ENCODE measurements at regions not wholly inside any gene's neighbourhood (a gene's known extent, or its start where the extent isn't known, plus 50 kb on each side); places are given as distances from the start of the nearest gene placed in this dataset.

DNA sequence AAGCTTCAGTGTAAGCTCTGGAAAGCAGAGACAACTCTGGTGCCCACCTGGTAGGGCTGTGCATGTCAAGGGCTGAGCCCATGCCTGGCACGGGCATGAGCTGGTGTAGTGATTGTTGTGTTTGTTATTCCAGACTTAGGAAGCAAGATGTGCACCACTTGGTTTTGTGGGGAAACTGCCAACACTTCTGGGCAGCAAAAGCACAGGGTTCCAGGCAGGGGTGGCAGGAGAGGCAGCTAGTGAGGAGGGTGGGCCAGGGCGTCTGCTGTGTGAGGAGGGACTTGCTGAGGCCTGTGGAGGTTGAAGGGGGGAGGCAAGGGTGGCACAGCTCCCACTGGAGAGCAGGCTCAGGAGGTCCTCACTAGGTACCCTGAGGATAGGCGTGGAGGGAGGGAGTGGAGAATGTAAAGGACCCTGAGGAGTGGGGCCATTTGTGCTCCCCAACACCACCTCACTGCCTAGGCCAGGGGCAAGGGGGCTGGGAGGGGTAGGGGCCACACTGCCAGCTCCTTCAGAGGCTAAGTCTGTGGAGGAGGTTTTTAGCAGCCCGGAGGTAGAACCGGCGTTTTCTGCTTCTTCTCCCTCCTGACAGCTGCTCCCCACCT, 104.0 kb upstream of the POU3F3 start:
- Mint-ChIP-seq H3K4me3 (no peak overlapping the region), H3K36me3 (ENCODE audit: low read depth) (no peaks in the 10 kb centered on the region)

DNA sequence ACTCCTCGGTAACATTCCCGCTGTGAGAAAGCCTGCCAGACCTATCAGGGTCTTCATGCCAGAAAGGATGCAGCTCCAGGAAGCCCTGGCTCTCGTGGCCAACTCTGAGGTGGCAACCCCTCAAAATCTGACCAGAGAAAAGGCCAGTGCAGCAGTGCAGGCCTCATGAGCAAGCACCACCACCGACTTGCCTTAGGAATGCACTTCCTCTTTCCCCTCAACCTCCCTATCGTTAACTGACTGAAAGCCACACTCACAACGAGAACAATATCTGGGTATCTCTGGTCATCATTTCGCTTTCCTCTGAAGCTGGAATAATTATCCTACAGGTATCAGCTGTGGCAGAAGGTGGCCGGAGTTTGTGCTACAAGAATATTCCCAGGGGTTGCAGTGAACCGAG, 101.4 kb upstream of the POU3F3 start:
- Mint-ChIP-seq H3K27ac (no peak overlapping the region), H3K27me3 (ENCODE audit: low read depth, poor library complexity) (peaks cover 27% of the 10 kb centered on the region), H3K4me3 (no peak overlapping the region), H3K4me1 (peaks cover 51% of the 10 kb centered on the region), H3K9me3 (peaks cover 11% of the 10 kb centered on the region), H3K36me3 (ENCODE audit: low read depth) (no peaks in the 10 kb centered on the region)
- TF ChIP-seq, protein P1, sequence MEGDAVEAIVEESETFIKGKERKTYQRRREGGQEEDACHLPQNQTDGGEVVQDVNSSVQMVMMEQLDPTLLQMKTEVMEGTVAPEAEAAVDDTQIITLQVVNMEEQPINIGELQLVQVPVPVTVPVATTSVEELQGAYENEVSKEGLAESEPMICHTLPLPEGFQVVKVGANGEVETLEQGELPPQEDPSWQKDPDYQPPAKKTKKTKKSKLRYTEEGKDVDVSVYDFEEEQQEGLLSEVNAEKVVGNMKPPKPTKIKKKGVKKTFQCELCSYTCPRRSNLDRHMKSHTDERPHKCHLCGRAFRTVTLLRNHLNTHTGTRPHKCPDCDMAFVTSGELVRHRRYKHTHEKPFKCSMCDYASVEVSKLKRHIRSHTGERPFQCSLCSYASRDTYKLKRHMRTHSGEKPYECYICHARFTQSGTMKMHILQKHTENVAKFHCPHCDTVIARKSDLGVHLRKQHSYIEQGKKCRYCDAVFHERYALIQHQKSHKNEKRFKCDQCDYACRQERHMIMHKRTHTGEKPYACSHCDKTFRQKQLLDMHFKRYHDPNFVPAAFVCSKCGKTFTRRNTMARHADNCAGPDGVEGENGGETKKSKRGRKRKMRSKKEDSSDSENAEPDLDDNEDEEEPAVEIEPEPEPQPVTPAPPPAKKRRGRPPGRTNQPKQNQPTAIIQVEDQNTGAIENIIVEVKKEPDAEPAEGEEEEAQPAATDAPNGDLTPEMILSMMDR (IDR thresholded peaks at IDR 0.05), result no peak
- DNase-seq, result no peak

More for the DNA sequence above, 104.0 kb upstream of the POU3F3 start:
- Mint-ChIP-seq H3K9me3 (no peaks in the 10 kb centered on the region), H3K27ac (no peak overlapping the region), H3K4me1 (peaks cover 59% of the 10 kb centered on the region), H3K27me3 (ENCODE audit: low read depth, poor library complexity) (peaks cover 24% of the 10 kb centered on the region)
- DNase-seq, result no peak
- TF ChIP-seq, protein P1 (IDR thresholded peaks at IDR 0.05), result no peak

DNA sequence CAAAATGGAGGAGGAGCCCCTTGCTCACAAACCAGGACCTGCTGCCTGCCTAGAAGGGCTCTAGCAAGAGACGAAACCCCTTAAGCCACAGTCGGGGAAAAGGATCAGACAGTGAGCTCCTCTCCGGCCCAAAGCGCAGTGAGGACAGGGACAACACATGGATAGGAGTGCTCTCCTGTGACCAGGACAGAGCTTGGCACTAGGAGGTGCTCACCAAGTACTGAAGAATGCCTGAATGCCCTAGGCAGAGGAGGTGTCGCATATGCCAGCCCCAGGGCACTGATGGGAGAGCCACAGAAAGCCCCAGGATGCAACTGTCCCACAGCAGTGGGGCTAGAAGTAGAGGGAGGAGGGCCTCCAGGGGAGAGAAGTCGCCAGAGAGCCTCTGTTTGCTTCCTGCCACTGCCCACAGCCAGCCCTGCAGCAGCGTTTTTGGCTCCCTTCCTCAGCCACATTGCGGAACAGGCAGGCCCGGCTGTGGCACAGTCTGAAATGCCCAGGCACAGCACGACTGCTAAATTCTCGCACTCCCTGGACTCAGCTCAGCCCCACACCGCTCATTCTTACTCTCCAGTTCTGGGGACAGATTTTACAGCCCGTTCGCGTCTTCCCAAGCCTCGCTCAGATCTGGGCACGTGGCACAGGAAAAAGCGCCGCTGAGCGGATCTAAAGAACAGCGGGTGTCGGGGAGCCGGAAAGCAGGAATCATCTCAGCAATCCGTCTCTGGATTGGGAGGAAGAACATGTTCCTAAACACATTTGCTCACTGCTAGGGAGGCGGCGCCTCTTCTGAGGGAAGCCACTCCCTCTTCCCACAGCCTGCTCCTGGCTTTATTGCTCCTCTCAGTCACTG, 98.7 kb upstream of the POU3F3 start:
- H3K9me3 Mint-ChIP-seq, result peaks cover 11% of the 10 kb centered on the region
- peak overlapping the region; percentile 74 for H3K27ac Mint-ChIP-seq
- DNase-seq, result no peak
- TF ChIP-seq, protein P1 (IDR thresholded peaks at IDR 0.05), result no peak
- H3K4me3 Mint-ChIP-seq, result peak overlapping the region; percentile 7
- H3K36me3 Mint-ChIP-seq (ENCODE audit: low read depth), result no peaks in the 10 kb centered on the region
- peaks cover 28% of the 10 kb centered on the region for H3K27me3 Mint-ChIP-seq (ENCODE audit: low read depth, poor library complexity)
- H3K4me1 Mint-ChIP-seq, result peaks cover 44% of the 10 kb centered on the region

DNA sequence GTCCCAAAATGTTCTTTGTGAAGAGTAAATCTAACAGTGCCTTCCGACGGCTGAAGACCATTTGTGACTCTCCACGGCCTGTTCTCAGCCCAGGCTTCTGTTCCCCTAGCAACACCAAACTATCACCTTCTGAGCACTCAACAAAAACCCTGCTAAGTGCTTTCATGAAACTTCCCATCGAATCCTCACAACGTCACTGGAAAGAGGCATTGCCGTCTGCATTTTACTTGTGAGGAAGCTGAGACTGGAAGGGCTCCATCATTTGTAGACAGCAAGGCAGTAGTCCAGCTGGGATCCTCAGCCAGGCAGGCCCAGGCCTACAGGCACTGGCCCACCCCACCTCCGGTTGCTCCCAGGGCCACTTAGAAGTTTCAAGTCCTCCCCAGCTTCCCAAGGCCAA, 97.8 kb upstream of the POU3F3 start:
- Mint-ChIP-seq H3K36me3 (ENCODE audit: low read depth) (no peaks in the 10 kb centered on the region), H3K27ac (no peak overlapping the region), H3K4me1 (peaks cover 37% of the 10 kb centered on the region), H3K9me3 (peaks cover 11% of the 10 kb centered on the region), H3K4me3 (no peak overlapping the region), H3K27me3 (ENCODE audit: low read depth, poor library complexity) (peaks cover 27% of the 10 kb centered on the region)
- TF ChIP-seq, protein P1 (IDR thresholded peaks at IDR 0.05), result no peak
- no peak for DNase-seq

DNA sequence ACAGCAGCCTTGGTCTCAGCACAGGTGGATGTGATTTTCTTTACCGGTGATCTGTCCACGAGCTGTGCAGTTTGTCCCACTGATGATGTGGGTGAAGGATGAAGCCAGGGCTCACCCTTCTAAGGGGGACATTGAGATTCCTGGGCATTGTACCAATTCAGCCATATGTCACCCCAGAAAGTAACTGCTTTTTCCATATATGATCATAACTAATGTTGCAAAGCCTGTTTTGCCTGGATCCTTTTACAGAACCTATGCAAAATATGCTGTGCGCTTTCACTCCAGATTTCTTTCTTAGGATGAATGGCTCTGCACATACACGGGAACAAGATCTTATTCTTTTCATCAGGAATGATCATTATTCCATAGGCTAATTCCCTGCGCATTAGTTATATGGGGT, 96.9 kb upstream of the POU3F3 start:
- H3K27ac Mint-ChIP-seq, result no peak overlapping the region
- no peaks in the 10 kb centered on the region for H3K36me3 Mint-ChIP-seq (ENCODE audit: low read depth)
- peaks cover 37% of the 10 kb centered on the region for H3K4me1 Mint-ChIP-seq
- H3K4me3 Mint-ChIP-seq, result no peak overlapping the region
- TF ChIP-seq, protein P1 (IDR thresholded peaks at IDR 0.05), result no peak
- H3K27me3 Mint-ChIP-seq (ENCODE audit: low read depth, poor library complexity), result peaks cover 23% of the 10 kb centered on the region
- H3K9me3 Mint-ChIP-seq, result peaks cover 11% of the 10 kb centered on the region
- DNase-seq, result no peak
